Neuronal stem cell (in vitro differentiated cells): ENCODE measurements at regions not wholly inside any gene's neighbourhood (a gene's known extent, or its start where the extent isn't known, plus 50 kb on each side); places are given as distances from the start of the nearest gene placed in this dataset.
"Not testable (repeated sequence)": the region's sequence is repeated elsewhere in the genome, so short reads cannot be mapped to it uniquely, and the experiment has no call there.

ENCODE experiments used
- DNase-seq: peaks from one replicate; pipeline ENCODE4 v3.0.0-alpha.2; 2013; ENCODE audit warnings: low spot score
- H2AFZ ChIP-seq: one replicate; pipeline ENCODE4 v1.6.1; 2013; ENCODE audit warnings: mild to moderate bottlenecking, low read length, inconsistent platforms
- H2AK5ac ChIP-seq: 2 replicates; pipeline ENCODE4 v1.6.1; 2013; ENCODE audit warnings: low read depth, mild to moderate bottlenecking, inconsistent platforms, low read length, moderate library complexity, mixed read lengths
- H2BK120ac ChIP-seq: 2 replicates; pipeline ENCODE4 v1.6.1; 2013; ENCODE audit warnings: low read depth, mild to moderate bottlenecking, inconsistent platforms, low read length, moderate library complexity, mixed read lengths
- H2BK12ac ChIP-seq: one replicate; pipeline ENCODE4 v1.6.1; 2013; ENCODE audit warnings: low read length, inconsistent platforms
- H2BK15ac ChIP-seq: 2 replicates; pipeline ENCODE4 v1.6.1; 2013; ENCODE audit warnings: mild to moderate bottlenecking, low read length, inconsistent platforms, mixed read lengths
- H2BK5ac ChIP-seq: one replicate; pipeline ENCODE4 v1.6.1; 2013; ENCODE audit warnings: inconsistent platforms, mild to moderate bottlenecking, low read length, moderate library complexity
- H3K14ac ChIP-seq: one replicate; pipeline ENCODE4 v1.6.1; 2013; ENCODE audit warnings: low read length, inconsistent platforms
- H3K18ac ChIP-seq: 2 replicates; pipeline ENCODE4 v1.6.1; 2013; ENCODE audit warnings: low read length, inconsistent platforms
- H3K23ac ChIP-seq: 2 replicates; pipeline ENCODE4 v1.6.1; 2013; ENCODE audit warnings: low read depth, mild to moderate bottlenecking, mixed read lengths, low read length, inconsistent platforms; ENCODE audit not compliant: poor library complexity
- H3K27ac ChIP-seq: replicated peaks from 3 replicates; pipeline ENCODE4 v1.5.1; 2013; ENCODE audit warnings: low read length, inconsistent platforms
- H3K27me3 ChIP-seq, 3 experiments: 2 replicates each; pipeline ENCODE4 v1.6.1; 2013; ENCODE audit warnings: low read length in 3 of 3, mild to moderate bottlenecking in 2 of 3, inconsistent platforms in 1 of 3, low read depth in 1 of 3, mixed read lengths in 1 of 3, moderate library complexity in 1 of 3; ENCODE audit not compliant: control insufficient read depth in 3 of 3, insufficient read depth in 3 of 3
- H3K36me3 ChIP-seq, 2 donors: replicated peaks in 1 of 2; 2 replicates each; pipeline ENCODE4 v1.6.1; 2013; ENCODE audit warnings: low read length in 2 of 2; ENCODE audit not compliant: control insufficient read depth in 2 of 2, insufficient read depth in 2 of 2
- H3K4ac ChIP-seq: 2 replicates; pipeline ENCODE4 v1.6.1; 2013; ENCODE audit warnings: inconsistent platforms, mild to moderate bottlenecking, low read length, moderate library complexity
- H3K4me1 ChIP-seq, 2 donors: 1 replicate in 1 of 2; 2 replicates in 1 of 2; pipeline ENCODE4 v1.6.1; 2013; ENCODE audit warnings: low read length in 2 of 2, low read depth in 1 of 2; ENCODE audit not compliant: control insufficient read depth in 2 of 2, insufficient read depth in 1 of 2
- H3K4me2 ChIP-seq: one replicate; pipeline ENCODE4 v1.6.1; 2013; ENCODE audit warnings: mild to moderate bottlenecking, low read length, inconsistent platforms; ENCODE audit not compliant: insufficient read depth, poor library complexity, severe bottlenecking
- H3K4me3 ChIP-seq, 2 donors: 2 replicates each; pipeline ENCODE4 v1.5.1; 2013; ENCODE audit warnings: low read length in 2 of 2, mild to moderate bottlenecking in 2 of 2, inconsistent platforms in 1 of 2, moderate library complexity in 1 of 2
- H3K79me1 ChIP-seq: one replicate; pipeline ENCODE4 v1.6.1; 2013; ENCODE audit warnings: low read depth, mild to moderate bottlenecking, inconsistent platforms, low read length, moderate library complexity
- H3K9ac ChIP-seq: one replicate; pipeline ENCODE4 v1.6.1; 2013; ENCODE audit warnings: mild to moderate bottlenecking, low read depth, low read length, inconsistent platforms; ENCODE audit not compliant: poor library complexity
- H3K9me3 ChIP-seq, 2 donors: replicated peaks in 1 of 2; 2 replicates each; pipeline versions ENCODE3 to v1.6.1; 2013; ENCODE audit warnings: low read length in 2 of 2, mild to moderate bottlenecking in 2 of 2, inconsistent platforms in 1 of 2, low read depth in 1 of 2, mixed read lengths in 1 of 2, moderate library complexity in 1 of 2; ENCODE audit not compliant: control insufficient read depth in 2 of 2, insufficient read depth in 1 of 2
- H4K8ac ChIP-seq: one replicate; pipeline ENCODE4 v1.6.1; 2013; ENCODE audit warnings: low read depth, mild to moderate bottlenecking, inconsistent platforms, low read length, moderate library complexity
- H4K91ac ChIP-seq: one replicate; pipeline ENCODE4 v1.6.1; 2013; ENCODE audit warnings: low read length, low read depth, mild to moderate bottlenecking, inconsistent platforms; ENCODE audit not compliant: poor library complexity
- WGBS, 2 donors: extraction: QIAGEN DNeasy Blood & Tissue Kit; methylation state at CpG; one replicate each; pipeline ENCODE4 v1.1.7; 2013; ENCODE audit warnings: missing lambda C conversion rate in 2 of 2, mixed read lengths in 1 of 2; ENCODE audit not compliant: insufficient read length in 2 of 2, insufficient replicate concordance in 1 of 2; ENCODE audit errors: extremely low coverage in 2 of 2; 5-methylcytosine and 5-hydroxymethylcytosine counted together

- no CpG with 5 or more reads among the region's 2 CpGs for WGBS, 2 donors
- no peak overlapping the region for H3K14ac ChIP-seq
- H3K79me1 ChIP-seq = no peaks in the 10 kb centered on the region
- no peak overlapping the region for H3K4me2 ChIP-seq
- H2AFZ ChIP-seq = no peak overlapping the region
- H4K91ac ChIP-seq = no peak overlapping the region
- DNase-seq = no peak
- H4K8ac ChIP-seq = no peak overlapping the region
- no peak overlapping the region for H3K4ac ChIP-seq
- no peaks in the 10 kb centered on the region for H3K36me3 ChIP-seq
- H2BK120ac ChIP-seq = no peak overlapping the region
- no peak overlapping the region for H2AK5ac ChIP-seq
- H3K18ac ChIP-seq = no peak overlapping the region
- H3K27ac ChIP-seq = no peak overlapping the region
- no peaks in the 10 kb centered on the region for H3K9me3 ChIP-seq
- no peaks in the 10 kb centered on the region for H3K27me3 ChIP-seq
- H3K4me3 ChIP-seq = no peak overlapping the region
- no peak overlapping the region for H2BK5ac ChIP-seq
- no peak overlapping the region for H2BK15ac ChIP-seq
- H3K9ac ChIP-seq = no peak overlapping the region
- no peak overlapping the region for H2BK12ac ChIP-seq
- no peaks in the 10 kb centered on the region for H3K4me1 ChIP-seq
- H3K23ac ChIP-seq = no peak overlapping the region
Observed at GRCh38 chr12:43198608-43199007, 353.4 kb downstream of the ADAMTS20 start.

GRCh38 chr12:43196268-43196907 lies 355.6 kb downstream of the ADAMTS20 start:
- Histone ChIP-seq H2BK5ac (no peak overlapping the region), H3K14ac (no peak overlapping the region), H2BK15ac (no peak overlapping the region), H3K27ac (no peak overlapping the region), H3K4ac (no peak overlapping the region), H3K27me3 (no peaks in the 10 kb centered on the region), H2BK120ac (no peak overlapping the region), H2AK5ac (no peak overlapping the region), H3K4me3 (no peak overlapping the region), H3K4me1 (no peaks in the 10 kb centered on the region), H3K4me2 (no peak overlapping the region), H3K23ac (no peak overlapping the region), H3K9me3 (no peaks in the 10 kb centered on the region), H4K91ac (no peak overlapping the region), H2BK12ac (no peak overlapping the region), H2AFZ (peak overlapping the region; percentile 18), H4K8ac (no peak overlapping the region), H3K18ac (no peak overlapping the region), H3K9ac (no peak overlapping the region), H3K79me1 (no peaks in the 10 kb centered on the region), H3K36me3 (no peaks in the 10 kb centered on the region)
- DNase-seq = no peak
- WGBS, 2 donors = no CpG with 5 or more reads among the region's 2 CpGs

GRCh38 chr12:43193096-43193495 lies 358.9 kb downstream of the ADAMTS20 start:
- H3K79me1 ChIP-seq = not testable (repeated sequence)

GRCh38 chr12:43192442-43192841 lies 359.6 kb downstream of the ADAMTS20 start:
- H2BK5ac ChIP-seq, H3K4me3 ChIP-seq: not testable (repeated sequence)
- WGBS, 2 donors = no CpG with 5 or more reads among the region's 2 CpGs

More at GRCh38 chr12:43193096-43193495, 358.9 kb downstream of the ADAMTS20 start:
- not testable (repeated sequence) for H3K4ac ChIP-seq, H2AFZ ChIP-seq, H3K14ac ChIP-seq, H3K27ac ChIP-seq, H2BK120ac ChIP-seq, H2BK15ac ChIP-seq, H3K36me3 ChIP-seq, H3K4me1 ChIP-seq, H3K4me3 ChIP-seq, H2BK5ac ChIP-seq, DNase-seq, H4K91ac ChIP-seq, H3K23ac ChIP-seq, H3K18ac ChIP-seq, H3K4me2 ChIP-seq, H2BK12ac ChIP-seq, H3K9ac ChIP-seq, H2AK5ac ChIP-seq, H4K8ac ChIP-seq, H3K27me3 ChIP-seq, H3K9me3 ChIP-seq
- no CpG with 5 or more reads among the region's 2 CpGs for WGBS, 2 donors

More at GRCh38 chr12:43192442-43192841, 359.6 kb downstream of the ADAMTS20 start:
- H4K91ac ChIP-seq, H3K9me3 ChIP-seq, H3K79me1 ChIP-seq, H3K4me2 ChIP-seq, H2BK15ac ChIP-seq, H3K14ac ChIP-seq, H2BK120ac ChIP-seq, H2AK5ac ChIP-seq, H3K27me3 ChIP-seq, H3K4ac ChIP-seq, H3K18ac ChIP-seq, H3K36me3 ChIP-seq, DNase-seq, H3K9ac ChIP-seq, H4K8ac ChIP-seq, H2AFZ ChIP-seq, H2BK12ac ChIP-seq, H3K27ac ChIP-seq, H3K23ac ChIP-seq, H3K4me1 ChIP-seq: not testable (repeated sequence)
